ENCODE measurements at regions not wholly inside any gene's neighbourhood (a gene's known extent, or its start where the extent isn't known, plus 50 kb on each side); places are given as distances from the start of the nearest gene placed in this dataset.

GRCh38 chr17:45660474-45660873 lies 123.6 kb upstream of the CRHR1 start:
- ChIA-PET CTCF (no interaction called here), POLR2A (interaction anchor here (1.6 kb wide), 1 partner anchor 13 kb away, joined by 5 read pairs; no protein-coding TSS in a partner anchor)
- Mint-ChIP-seq H3K27ac (no peak overlapping the region), H3K9me3 (no peaks in the 10 kb centered on the region), H3K27me3 (peaks cover 14% of the 10 kb centered on the region), H3K4me3 (no peak overlapping the region), H3K4me1 (ENCODE audit: low read depth) (no peaks in the 10 kb centered on the region), H3K36me3 (ENCODE audit: low read depth) (no peaks in the 10 kb centered on the region)
- intact Hi-C loops (cut with micrococcal nuclease): no loop called here
- no peak for DNase-seq
- no peak for TF ChIP-seq CTCF (IDR thresholded peaks at IDR 0.05)
- no peak for ATAC-seq

GRCh38 chr17:45662432-45662831 lies 121.7 kb upstream of the CRHR1 start:
- DNase-seq (no peak), ATAC-seq (no peak)
- H3K36me3 Mint-ChIP-seq (ENCODE audit: low read depth): no peaks in the 10 kb centered on the region
- peaks cover 14% of the 10 kb centered on the region for H3K27me3 Mint-ChIP-seq
- no peak for TF ChIP-seq CTCF (IDR thresholded peaks at IDR 0.05)
- intact Hi-C loops (cut with micrococcal nuclease): no loop called here
- no peaks in the 10 kb centered on the region for H3K4me1 Mint-ChIP-seq (ENCODE audit: low read depth)
- no peak overlapping the region for H3K4me3 Mint-ChIP-seq
- no peak overlapping the region for H3K27ac Mint-ChIP-seq
- CTCF ChIA-PET: interaction anchor here (1.1 to 1.9 kb wide), 4 partner anchors 15 to 190 kb away, joined by 4 to 9 read pairs (median 5); no protein-coding TSS in a partner anchor
- POLR2A ChIA-PET: no interaction called here
- no peaks in the 10 kb centered on the region for H3K9me3 Mint-ChIP-seq

DNA sequence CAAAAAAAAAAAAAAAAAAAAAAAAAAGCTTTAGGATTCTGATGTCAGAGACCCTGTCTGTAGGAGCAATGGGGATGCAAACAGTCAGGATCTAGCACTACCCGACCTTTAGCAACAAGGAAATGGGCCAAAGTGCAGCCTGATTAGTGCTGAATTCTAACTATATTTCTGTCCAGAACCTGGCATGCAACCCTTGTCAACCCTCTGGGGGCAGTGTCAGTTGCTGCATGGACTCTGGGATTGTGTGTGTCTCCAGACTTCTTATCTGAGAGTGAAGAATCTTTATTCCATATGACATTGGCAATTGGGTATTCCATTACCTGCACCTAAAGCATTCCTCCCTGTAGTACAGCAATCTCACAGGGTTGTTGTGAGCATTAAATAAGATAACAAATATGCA lies 120.3 kb upstream of the CRHR1 start:
- H3K4me3 Mint-ChIP-seq: no peak overlapping the region

GRCh38 chr17:45664921-45665320 lies 119.2 kb upstream of the CRHR1 start:
- intact Hi-C loops (cut with micrococcal nuclease): no loop called here
- no peak for ATAC-seq
- Mint-ChIP-seq H3K4me3 (no peak overlapping the region), H3K9me3 (no peaks in the 10 kb centered on the region), H3K4me1 (ENCODE audit: low read depth) (no peaks in the 10 kb centered on the region), H3K27ac (no peak overlapping the region), H3K27me3 (peaks cover 14% of the 10 kb centered on the region), H3K36me3 (ENCODE audit: low read depth) (no peaks in the 10 kb centered on the region)
- CTCF ChIA-PET: interaction anchor here (0.7 to 1.5 kb wide), 2 partner anchors 23 to 25 kb away, joined by 3 to 5 read pairs; no protein-coding TSS in a partner anchor
- TF ChIP-seq CTCF (IDR thresholded peaks at IDR 0.05): no peak
- no peak for DNase-seq
- POLR2A ChIA-PET: no interaction called here

More for the DNA sequence above, 120.3 kb upstream of the CRHR1 start:
- DNase-seq: no peak
- H3K9me3 Mint-ChIP-seq: no peaks in the 10 kb centered on the region
- H3K4me1 Mint-ChIP-seq (ENCODE audit: low read depth): no peaks in the 10 kb centered on the region
- ChIA-PET POLR2A (no interaction called here), CTCF (no interaction called here)
- intact Hi-C loops (cut with micrococcal nuclease): no loop called here
- TF ChIP-seq CTCF (IDR thresholded peaks at IDR 0.05): no peak
- no peaks in the 10 kb centered on the region for H3K36me3 Mint-ChIP-seq (ENCODE audit: low read depth)
- no peak for ATAC-seq
- peaks cover 14% of the 10 kb centered on the region for H3K27me3 Mint-ChIP-seq
- H3K27ac Mint-ChIP-seq: no peak overlapping the region

DNA sequence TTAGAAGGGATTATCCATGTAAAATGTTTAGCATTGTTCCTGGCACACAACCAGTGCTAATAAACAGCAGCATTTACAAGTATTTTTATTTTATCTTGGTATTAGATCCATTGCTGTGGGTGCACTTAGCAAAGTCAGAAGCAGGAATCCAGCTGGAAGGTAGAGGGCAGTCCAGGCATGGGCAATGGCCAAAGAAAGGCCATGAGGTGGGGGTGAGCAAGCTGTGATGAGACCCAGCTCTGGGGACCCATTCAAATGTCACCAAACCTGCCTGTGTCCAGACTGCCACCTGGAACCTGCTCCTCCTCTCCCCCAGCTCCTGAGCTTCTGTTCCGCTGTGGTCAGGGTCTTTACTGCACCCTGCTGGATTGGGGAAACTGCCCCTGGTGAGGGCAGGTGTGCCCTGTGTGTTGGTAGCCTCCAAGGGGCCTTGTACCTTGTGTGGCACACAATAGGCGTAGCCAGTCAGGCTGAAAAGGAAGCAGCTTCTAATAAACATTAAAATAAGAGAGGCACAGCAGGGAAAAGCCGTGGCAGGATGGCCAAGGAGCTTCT lies 118.0 kb upstream of the CRHR1 start:
- POLR2A ChIA-PET: interaction anchor here (0.7 kb wide), 1 partner anchor 238 kb away, joined by 3 read pairs; no protein-coding TSS in a partner anchor
- CTCF ChIA-PET: interaction anchor here (1.5 to 2.4 kb wide), 2 partner anchors 26 to 166 kb away, joined by 5 to 10 read pairs; no protein-coding TSS in a partner anchor
- ATAC-seq: no peak

More for the DNA sequence above, 118.0 kb upstream of the CRHR1 start:
- Mint-ChIP-seq H3K4me1 (ENCODE audit: low read depth) (no peaks in the 10 kb centered on the region), H3K9me3 (no peaks in the 10 kb centered on the region), H3K4me3 (no peak overlapping the region), H3K36me3 (ENCODE audit: low read depth) (no peaks in the 10 kb centered on the region), H3K27ac (no peak overlapping the region), H3K27me3 (peaks cover 12% of the 10 kb centered on the region)
- TF ChIP-seq CTCF (IDR thresholded peaks at IDR 0.05): no peak
- intact Hi-C loops (cut with micrococcal nuclease): no loop called here
- DNase-seq: no peak
